Fibroblast of lung (primary cell): ENCODE measurements at regions not wholly inside any gene's neighbourhood (a gene's known extent, or its start where the extent isn't known, plus 50 kb on each side); places are given as distances from the start of the nearest gene placed in this dataset.
A peak's percentile ranks its signal among the peaks of the same experiment; 100 is the strongest.

Source experiments
- DNase-seq, 2 donors: peaks; one replicate each; pipeline versions ENCODE4 v3.0.0 to v3.0.0-alpha.2; 2010; ENCODE audit warnings: low read depth in 2 of 2
- H2AFZ ChIP-seq: 2 replicates; pipeline ENCODE4 v1.5.1; 2012; ENCODE audit warnings: low read length, control low read depth, inconsistent platforms
- H3K27ac ChIP-seq: 2 replicates; pipeline ENCODE4 v1.5.1; 2011; ENCODE audit warnings: low read length, control low read depth; ENCODE audit not compliant: insufficient read depth
- H3K27me3 ChIP-seq: 2 replicates; pipeline ENCODE4 v1.5.1; 2011; ENCODE audit warnings: mild to moderate bottlenecking, low read length; ENCODE audit not compliant: control insufficient read depth, insufficient read depth
- H3K36me3 ChIP-seq: 2 replicates; pipeline ENCODE4 v1.5.1; 2011; ENCODE audit warnings: low read length; ENCODE audit not compliant: control insufficient read depth, insufficient read depth
- H3K4me1 ChIP-seq: 2 replicates; pipeline ENCODE4 v1.5.1; 2011; ENCODE audit warnings: low read length; ENCODE audit not compliant: control insufficient read depth, insufficient read depth; ENCODE audit errors: extremely low read depth
- H3K4me2 ChIP-seq: 2 replicates; pipeline ENCODE4 v1.5.1; 2011; ENCODE audit warnings: low read length, control low read depth; ENCODE audit not compliant: insufficient read depth; ENCODE audit errors: extremely low read depth
- H3K4me3 ChIP-seq, 4 experiments: fragments of 200-600 bp in 1 of 4; sonication (generic) in 1 of 4; replicated peaks in 1 of 4; 2 replicates each; pipeline ENCODE4 v1.5.1; 2011 to 2016; ENCODE audit warnings: low read length in 4 of 4, low read depth in 3 of 4, mild to moderate bottlenecking in 3 of 4, control low read depth in 2 of 4, inconsistent platforms in 1 of 4, mixed read lengths in 1 of 4; ENCODE audit not compliant: insufficient read depth in 1 of 4; ENCODE audit errors: control extremely low read depth in 1 of 4
- H3K79me2 ChIP-seq: 2 replicates; pipeline ENCODE4 v1.5.1; 2012; ENCODE audit warnings: mild to moderate bottlenecking, low read length, inconsistent platforms; ENCODE audit not compliant: control insufficient read depth, insufficient read depth
- H3K9ac ChIP-seq: 2 replicates; pipeline ENCODE4 v1.5.1; 2011; ENCODE audit warnings: mild to moderate bottlenecking, low read length, control low read depth; ENCODE audit not compliant: insufficient read depth
- H3K9me3 ChIP-seq: 2 replicates; pipeline ENCODE4 v1.5.1; 2012; ENCODE audit warnings: low read depth, low read length; ENCODE audit not compliant: control insufficient read depth, insufficient read depth
- H4K20me1 ChIP-seq: 2 replicates; pipeline ENCODE4 v1.5.1; 2011; ENCODE audit warnings: low read length; ENCODE audit not compliant: control insufficient read depth, insufficient read depth; ENCODE audit errors: extremely low read depth
- CTCF ChIP-seq, 2 donors: IDR thresholded peaks in 1 of 2; conservative IDR thresholded peaks in 1 of 2; 1 replicate in 1 of 2; 2 replicates in 1 of 2; pipeline ENCODE4 v1.5.1; 2011 to 2012; ENCODE audit warnings: low read length in 2 of 2, control low read depth in 1 of 2, inconsistent platforms in 1 of 2, low read depth in 1 of 2, mild to moderate bottlenecking in 1 of 2
- EZH2 ChIP-seq: IDR thresholded peaks from 2 replicates; pipeline ENCODE4 v1.5.1; 2012; ENCODE audit warnings: low read length, control low read depth, mild to moderate bottlenecking; ENCODE audit errors: missing control alignments

DNA sequence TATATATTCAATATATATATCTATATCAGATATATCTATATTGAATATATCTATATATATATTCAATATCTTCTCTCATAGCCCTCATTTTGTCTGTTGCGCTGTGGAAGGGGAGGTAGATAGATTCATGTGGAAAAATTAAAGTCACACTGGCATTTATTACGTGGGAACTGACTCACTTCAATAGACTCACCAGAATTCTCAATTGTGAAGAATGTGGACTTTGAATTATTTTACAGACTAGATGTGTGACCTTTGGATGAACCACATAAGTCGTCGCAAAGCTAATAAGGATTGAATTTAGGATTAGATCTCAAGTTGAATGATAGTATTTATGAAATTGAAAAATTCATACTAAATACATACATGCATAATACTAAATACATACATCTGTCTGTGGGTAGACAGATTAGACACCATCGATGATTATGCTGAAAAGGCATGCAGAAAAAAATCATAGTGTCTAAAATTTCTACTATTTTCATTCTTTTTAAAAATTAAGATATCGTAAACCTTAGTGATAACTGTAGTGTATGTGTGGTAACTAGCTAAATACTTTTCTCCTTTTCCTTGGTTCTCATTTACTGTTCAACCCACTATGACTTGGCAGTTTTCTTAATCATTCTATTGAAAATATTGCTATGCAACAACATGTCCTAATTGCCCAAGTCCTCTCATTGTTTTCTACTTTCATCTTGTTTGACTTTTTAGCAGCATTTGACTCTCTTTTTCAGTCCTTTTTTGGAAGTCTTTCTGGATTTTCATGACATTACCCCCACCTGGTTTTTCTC, 61.8 kb upstream of the A1CF start:
- Histone ChIP-seq H3K9me3 (no peaks in the 10 kb centered on the region), H3K4me3 (no peak overlapping the region), H4K20me1 (no peaks in the 10 kb centered on the region), H3K79me2 (no peaks in the 10 kb centered on the region), H3K4me2 (no peak overlapping the region), H3K4me1 (no peaks in the 10 kb centered on the region), H3K27ac (no peak overlapping the region), H3K9ac (no peak overlapping the region), H3K27me3 (peaks cover 4% of the 10 kb centered on the region), H2AFZ (no peak overlapping the region), H3K36me3 (no peaks in the 10 kb centered on the region)
- no peak for TF ChIP-seq CTCF (conservative IDR thresholded peaks at IDR 0.05 in 1 of 2, IDR thresholded peaks at IDR 0.05 in 1 of 2; ENCODE audit: low read depth in 1 of 2, low read length in 2 of 2)
- no peak for TF ChIP-seq EZH2
- peak in 1 of 2 donors; percentile 39 for DNase-seq

GRCh38 chr10:50951365-50951764, 65.9 kb upstream of the A1CF start:
- TF ChIP-seq EZH2 (no peak), CTCF (conservative IDR thresholded peaks at IDR 0.05 in 1 of 2, IDR thresholded peaks at IDR 0.05 in 1 of 2; ENCODE audit: low read depth in 1 of 2, low read length in 2 of 2) (no peak)
- H3K36me3 ChIP-seq, result no peaks in the 10 kb centered on the region
- no peak overlapping the region for H3K27ac ChIP-seq
- H3K9me3 ChIP-seq, result no peaks in the 10 kb centered on the region
- no peak overlapping the region for H2AFZ ChIP-seq
- no peak for DNase-seq
- H3K79me2 ChIP-seq, result no peaks in the 10 kb centered on the region
- H3K4me2 ChIP-seq, result no peak overlapping the region
- H4K20me1 ChIP-seq, result no peaks in the 10 kb centered on the region
- H3K27me3 ChIP-seq, result peaks cover 4% of the 10 kb centered on the region
- H3K9ac ChIP-seq, result no peak overlapping the region
- no peaks in the 10 kb centered on the region for H3K4me1 ChIP-seq
- H3K4me3 ChIP-seq, result no peak overlapping the region

- Histone ChIP-seq H2AFZ (no peak overlapping the region), H3K4me2 (no peak overlapping the region), H3K27me3 (no peaks in the 10 kb centered on the region), H3K9me3 (no peaks in the 10 kb centered on the region), H3K36me3 (no peaks in the 10 kb centered on the region), H3K4me1 (no peaks in the 10 kb centered on the region), H3K27ac (no peak overlapping the region), H3K4me3 (no peak overlapping the region), H3K9ac (no peak overlapping the region), H3K79me2 (no peaks in the 10 kb centered on the region), H4K20me1 (no peaks in the 10 kb centered on the region)
- no peak for DNase-seq
- TF ChIP-seq EZH2 (no peak), CTCF (conservative IDR thresholded peaks at IDR 0.05 in 1 of 2, IDR thresholded peaks at IDR 0.05 in 1 of 2; ENCODE audit: low read depth in 1 of 2, low read length in 2 of 2) (no peak)
Measured at GRCh38 chr10:50961297-50961696, 75.9 kb upstream of the A1CF start.
